ENCODE measurements at regions not wholly inside any gene's neighbourhood (a gene's known extent, or its start where the extent isn't known, plus 50 kb on each side); places are given as distances from the start of the nearest gene placed in this dataset.

- 62 to 67% methylated on average over 4 to 5 of the region's 5 CpGs for WGBS, 2 donors
- H3K4me1 ChIP-seq, result no peaks in the 10 kb centered on the region
- H3K27ac ChIP-seq, result no peak overlapping the region
- intact Hi-C loops (cut with DNase I; ENCODE audit: low total_unique reads), result no loop called here
- no peak overlapping the region for H3K4me3 ChIP-seq
- no peaks in the 10 kb centered on the region for H3K36me3 ChIP-seq (ENCODE audit: low read depth, missing control alignments)
- no peak for DNase-seq
- no peaks in the 10 kb centered on the region for H3K9me3 ChIP-seq
- no peaks in the 10 kb centered on the region for H3K27me3 ChIP-seq
- TF ChIP-seq CTCF (IDR thresholded peaks at IDR 0.05), result no peak
- no peak for TF ChIP-seq POLR2A (IDR thresholded peaks at IDR 0.05)
Observed at GRCh38 chr4:142952821-142953580, 106.9 kb upstream of the INPP4B start.

GRCh38 chr4:142954415-142954814 lies 108.3 kb upstream of the INPP4B start:
- no peaks in the 10 kb centered on the region for H3K36me3 ChIP-seq (ENCODE audit: low read depth, missing control alignments)
- 80 to 84% methylated on average over 13 to 16 of the region's 16 CpGs for WGBS, 2 donors
- H3K27ac ChIP-seq, result no peak overlapping the region
- H3K27me3 ChIP-seq, result no peaks in the 10 kb centered on the region
- no peak overlapping the region for H3K4me3 ChIP-seq
- no peak for DNase-seq
- TF ChIP-seq POLR2A (IDR thresholded peaks at IDR 0.05), result no peak
- no peak for TF ChIP-seq CTCF (IDR thresholded peaks at IDR 0.05)
- H3K4me1 ChIP-seq, result no peaks in the 10 kb centered on the region
- intact Hi-C loops (cut with DNase I; ENCODE audit: low total_unique reads), result no loop called here
- H3K9me3 ChIP-seq, result no peaks in the 10 kb centered on the region

- TF ChIP-seq CTCF (IDR thresholded peaks at IDR 0.05) (no peak), POLR2A (IDR thresholded peaks at IDR 0.05) (no peak)
- Histone ChIP-seq H3K4me3 (no peak overlapping the region), H3K4me1 (no peaks in the 10 kb centered on the region), H3K36me3 (ENCODE audit: low read depth, missing control alignments) (no peaks in the 10 kb centered on the region), H3K27me3 (no peaks in the 10 kb centered on the region), H3K9me3 (no peaks in the 10 kb centered on the region), H3K27ac (no peak overlapping the region)
- DNase-seq, result no peak
- intact Hi-C loops (cut with DNase I; ENCODE audit: low total_unique reads), result no loop called here
- 90 to 100% methylated on average over 2 of the region's 2 CpGs for WGBS, 2 donors
Observed at GRCh38 chr4:142955501-142955900, 109.4 kb upstream of the INPP4B start.

GRCh38 chr4:142959173-142959572 lies 113.1 kb upstream of the INPP4B start:
- Histone ChIP-seq H3K4me1 (peaks cover 19% of the 10 kb centered on the region), H3K9me3 (no peaks in the 10 kb centered on the region), H3K4me3 (no peak overlapping the region), H3K36me3 (ENCODE audit: low read depth, missing control alignments) (no peaks in the 10 kb centered on the region), H3K27ac (no peak overlapping the region), H3K27me3 (no peaks in the 10 kb centered on the region)
- DNase-seq, result no peak
- WGBS, 2 donors, result 82 to 89% methylated on average over 1 of the region's 1 CpG
- no peak for TF ChIP-seq POLR2A (IDR thresholded peaks at IDR 0.05)
- TF ChIP-seq CTCF (IDR thresholded peaks at IDR 0.05), result no peak
- intact Hi-C loops (cut with DNase I; ENCODE audit: low total_unique reads), result no loop called here

- no peak overlapping the region for H3K27ac ChIP-seq
- no peaks in the 10 kb centered on the region for H3K27me3 ChIP-seq
- no peak for DNase-seq
Observed at GRCh38 chr4:142960126-142960525, 114.0 kb upstream of the INPP4B start.

More at GRCh38 chr4:142960126-142960525, 114.0 kb upstream of the INPP4B start:
- intact Hi-C loops (cut with DNase I; ENCODE audit: low total_unique reads), result no loop called here
- H3K4me1 ChIP-seq, result peaks cover 19% of the 10 kb centered on the region
- H3K4me3 ChIP-seq, result no peak overlapping the region
- H3K9me3 ChIP-seq, result no peaks in the 10 kb centered on the region
- TF ChIP-seq POLR2A (IDR thresholded peaks at IDR 0.05), result no peak
- no peak for TF ChIP-seq CTCF (IDR thresholded peaks at IDR 0.05)
- H3K36me3 ChIP-seq (ENCODE audit: low read depth, missing control alignments), result no peaks in the 10 kb centered on the region
- 31 to 38% methylated on average over 1 of the region's 1 CpG for WGBS, 2 donors
